NK-92 treated with Interleukin-12 subunit alpha and Interleukin-12 subunit beta, amount 100 ng/mL, for 24 hours (cell line): ENCODE measurements at regions not wholly inside any gene's neighbourhood (a gene's known extent, or its start where the extent isn't known, plus 50 kb on each side); places are given as distances from the start of the nearest gene placed in this dataset.
A peak's percentile ranks its signal among the peaks of the same experiment; 100 is the strongest.

ENCODE experiments used
- DNase-seq: peaks from one replicate; lab custom pipeline; 2025; lab: John Stamatoyannopoulos, UW

DNA sequence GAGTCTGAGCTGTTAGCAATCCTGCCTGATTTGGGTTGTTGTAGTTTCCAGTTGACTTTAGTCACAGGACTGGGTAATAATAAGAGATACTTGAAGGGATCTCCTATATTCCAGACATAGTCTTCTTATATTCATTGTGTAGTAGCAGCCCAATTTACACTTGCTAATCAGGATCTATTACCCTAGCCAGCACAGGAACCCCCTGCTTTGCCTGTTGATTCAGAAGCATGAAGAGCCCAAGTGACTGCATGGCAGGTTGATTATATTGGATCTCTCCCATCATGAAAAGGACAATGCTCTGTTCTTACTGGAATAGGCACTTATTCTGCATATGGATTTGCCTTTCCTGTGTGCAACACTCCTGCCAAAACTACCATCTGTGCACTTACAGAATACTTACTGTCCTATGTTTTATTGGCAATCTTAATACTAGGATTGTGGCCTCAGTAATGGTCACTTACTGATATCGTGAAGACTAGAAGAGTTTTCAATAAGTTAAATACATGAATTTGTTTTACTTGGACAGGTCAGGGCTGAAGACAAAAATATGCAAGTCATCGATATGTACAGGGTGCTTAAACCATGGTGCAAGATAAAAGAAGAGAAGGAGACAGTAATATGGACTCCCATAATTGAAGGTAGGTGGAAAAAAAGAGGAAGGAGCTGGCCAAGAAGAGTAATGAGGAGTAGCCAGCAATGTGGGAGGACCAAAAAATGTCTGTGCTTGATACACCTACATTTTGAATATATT is 304.1 kb downstream of the MCTP2 start:
- no peak for DNase-seq

DNA sequence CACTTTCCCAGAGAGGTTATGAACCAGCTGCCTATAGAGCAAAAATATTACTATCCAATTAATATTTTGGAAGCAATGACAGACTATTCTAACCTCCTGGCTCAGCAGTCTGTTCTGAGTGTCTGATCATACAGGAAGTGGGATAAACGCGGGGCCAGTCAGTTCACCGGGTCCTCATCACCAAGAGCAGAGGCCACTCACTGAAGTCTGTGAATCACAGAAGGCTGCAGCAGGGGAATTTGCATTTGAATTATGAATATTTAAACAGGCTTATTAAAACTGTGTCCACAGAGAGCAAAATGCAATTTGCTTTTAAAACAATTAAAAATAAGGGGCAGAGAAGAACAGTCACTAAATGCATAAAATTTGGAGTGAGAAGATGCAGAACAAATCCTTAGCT is 305.2 kb downstream of the MCTP2 start:
- DNase-seq: no peak

GRCh38 chr15:94538280-94538679 is 306.9 kb downstream of the MCTP2 start:
- DNase-seq: no peak

- no peak for DNase-seq
Measured at GRCh38 chr15:94542391-94542790, 311.0 kb downstream of the MCTP2 start.

DNA sequence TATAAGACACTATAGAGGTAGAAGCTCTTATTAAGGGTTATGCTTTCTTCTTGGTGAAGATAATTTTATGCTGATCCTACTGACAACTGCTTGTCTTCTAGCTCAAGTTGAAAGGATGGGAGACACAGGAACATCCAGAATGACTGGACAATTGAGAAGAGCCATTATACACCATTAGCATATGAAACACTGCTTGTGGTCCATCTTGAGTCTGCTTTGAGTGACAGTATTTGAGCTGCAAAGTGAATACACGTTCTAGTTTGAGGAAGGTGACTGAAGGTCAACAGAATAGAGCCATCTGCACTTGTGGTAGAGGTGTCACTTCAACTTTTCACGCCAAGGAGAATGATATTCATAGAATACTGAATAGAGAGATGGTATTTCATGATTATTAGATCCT is 315.4 kb downstream of the MCTP2 start:
- DNase-seq: no peak

DNA sequence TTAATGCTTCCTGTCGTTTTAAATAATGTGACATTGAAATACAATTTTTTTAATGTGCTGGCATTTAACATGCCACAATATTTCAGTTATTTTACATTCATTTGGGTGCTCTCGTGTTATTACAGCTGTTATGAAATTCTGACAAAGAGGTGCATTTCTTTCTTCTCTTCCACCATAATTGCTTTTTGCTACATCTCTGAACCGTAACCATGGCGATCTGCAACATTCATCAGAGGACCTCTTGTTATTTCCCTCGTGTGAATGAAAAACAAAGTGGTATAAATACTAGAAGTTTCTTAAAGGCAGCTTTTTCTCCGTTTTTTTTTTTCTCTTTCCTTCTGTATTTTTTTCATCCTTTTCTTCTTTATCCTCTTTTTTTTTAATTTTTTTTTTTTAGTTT is 316.4 kb downstream of the MCTP2 start:
- no peak for DNase-seq

GRCh38 chr15:94555841-94556519 is 324.6 kb downstream of the MCTP2 start:
- no peak for DNase-seq

DNA sequence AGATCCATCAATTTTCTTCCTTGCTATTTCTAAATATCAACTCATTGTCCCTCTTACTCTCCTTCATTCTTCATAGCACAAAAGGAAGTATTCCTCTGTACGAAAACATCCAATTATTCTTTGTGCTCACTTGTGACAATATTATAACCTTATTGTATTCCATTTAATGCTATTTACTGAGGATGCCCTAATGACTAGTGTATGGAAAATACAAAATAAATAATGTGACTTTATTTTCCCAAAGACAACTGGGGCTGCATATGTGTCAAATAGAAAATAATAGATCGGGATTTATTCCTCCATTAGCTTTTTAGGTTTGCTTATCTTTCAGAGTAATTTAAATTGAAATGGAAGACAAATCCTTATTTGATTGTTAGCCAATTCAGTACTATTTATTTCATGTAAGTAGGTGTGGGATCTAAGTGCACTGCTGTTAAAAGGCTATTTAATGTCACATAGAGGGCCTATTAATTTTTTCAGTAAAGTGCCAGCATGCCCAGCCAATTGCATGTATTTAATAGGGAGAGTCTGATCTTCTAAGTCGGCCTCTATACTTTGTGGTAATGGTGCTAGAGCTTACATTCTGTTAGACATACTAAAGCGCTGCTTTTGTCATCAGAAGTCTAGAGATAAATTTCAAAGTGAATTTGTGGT is 329.8 kb downstream of the MCTP2 start:
- no peak for DNase-seq

DNA sequence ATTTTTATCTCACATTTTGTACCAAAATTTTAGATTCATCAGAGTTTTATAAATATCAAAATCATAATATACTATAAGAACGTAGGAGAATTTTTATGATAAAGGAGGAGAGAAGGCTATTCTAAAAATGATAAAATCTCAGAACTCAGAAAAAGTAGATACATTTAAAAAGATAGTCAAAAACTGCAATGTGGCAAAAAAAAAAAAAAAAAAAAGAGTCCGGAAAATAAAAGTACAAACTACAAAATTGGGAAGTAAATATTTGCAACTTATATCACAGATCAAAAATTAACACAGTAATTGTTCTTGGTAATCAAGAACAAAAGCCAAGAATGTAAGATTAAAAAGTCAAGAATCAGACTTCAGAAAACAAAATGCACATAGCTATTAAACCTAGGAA is 332.1 kb downstream of the MCTP2 start:
- DNase-seq: no peak

DNA sequence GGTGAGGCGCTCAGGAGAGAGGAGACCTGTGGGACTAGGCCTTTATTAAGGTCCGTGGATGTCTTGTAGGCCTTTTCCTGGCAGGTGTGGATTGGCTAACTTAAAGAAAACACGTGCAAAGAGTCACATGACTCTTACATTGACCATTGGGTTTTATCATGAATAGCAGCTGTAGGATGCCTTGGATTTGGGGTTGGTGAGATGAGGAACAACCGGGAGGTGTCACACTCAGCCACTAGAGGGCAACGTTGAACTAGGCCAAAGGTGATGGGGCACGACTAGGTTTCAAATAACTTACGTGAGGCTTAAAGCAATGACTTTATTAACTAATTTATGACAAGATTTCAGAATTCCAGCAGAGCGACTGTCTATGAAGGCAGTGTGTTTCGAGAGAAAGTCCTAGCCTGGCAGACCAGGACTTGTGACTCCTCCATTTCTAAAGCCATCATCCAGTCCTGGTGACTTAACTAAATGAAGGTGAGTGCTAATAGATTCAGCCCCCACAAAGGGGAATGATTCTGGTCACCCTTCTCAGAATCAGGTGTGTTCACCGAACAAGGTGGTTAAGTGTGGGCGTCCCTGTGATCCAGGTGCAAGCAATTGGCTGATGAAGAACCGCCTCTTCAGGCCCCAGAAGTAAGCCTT is 345.6 kb downstream of the MCTP2 start:
- DNase-seq: peak; percentile 44

DNA sequence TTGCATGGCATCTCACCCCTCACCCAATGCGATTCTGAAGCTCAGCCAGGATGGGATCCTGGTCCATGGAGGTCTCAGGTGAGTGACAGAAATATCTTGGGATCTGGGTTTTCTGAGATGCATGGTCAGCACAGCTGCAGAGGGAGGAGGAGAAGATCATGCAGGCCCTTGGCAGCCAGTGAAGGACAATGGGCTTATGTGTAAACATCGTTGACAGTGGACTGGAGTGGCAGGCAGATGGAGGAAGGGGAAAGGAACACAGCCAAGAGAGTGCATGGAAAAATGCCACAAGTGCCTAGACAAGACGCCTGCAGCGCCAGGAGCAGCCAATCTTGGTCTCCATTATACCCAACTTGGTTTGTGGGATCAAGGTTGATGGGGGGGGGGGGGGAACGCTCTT is 347.9 kb downstream of the MCTP2 start:
- no peak for DNase-seq

- no peak for DNase-seq
Measured at GRCh38 chr15:94580211-94580885, 349.0 kb downstream of the MCTP2 start.

DNA sequence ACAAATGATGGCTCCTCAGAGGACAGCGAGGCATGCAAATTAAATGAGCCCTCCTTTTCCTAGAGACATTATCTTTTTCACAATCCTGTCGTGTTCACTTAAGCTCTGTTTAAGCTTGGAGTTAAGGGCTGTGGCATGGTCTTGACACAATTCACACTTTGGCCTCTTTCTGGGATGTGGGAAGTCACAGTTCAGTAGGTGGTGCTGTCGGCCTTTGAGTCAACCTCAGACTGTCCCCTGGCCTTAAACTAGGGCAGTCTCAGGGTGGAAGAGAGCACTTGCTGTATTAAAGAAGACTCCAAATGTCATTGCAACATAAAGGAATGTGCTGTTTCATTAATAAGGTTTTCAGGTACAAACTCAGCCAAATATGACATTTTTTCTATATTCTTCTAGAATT is 351.0 kb downstream of the MCTP2 start:
- peak; percentile 62 for DNase-seq

DNA sequence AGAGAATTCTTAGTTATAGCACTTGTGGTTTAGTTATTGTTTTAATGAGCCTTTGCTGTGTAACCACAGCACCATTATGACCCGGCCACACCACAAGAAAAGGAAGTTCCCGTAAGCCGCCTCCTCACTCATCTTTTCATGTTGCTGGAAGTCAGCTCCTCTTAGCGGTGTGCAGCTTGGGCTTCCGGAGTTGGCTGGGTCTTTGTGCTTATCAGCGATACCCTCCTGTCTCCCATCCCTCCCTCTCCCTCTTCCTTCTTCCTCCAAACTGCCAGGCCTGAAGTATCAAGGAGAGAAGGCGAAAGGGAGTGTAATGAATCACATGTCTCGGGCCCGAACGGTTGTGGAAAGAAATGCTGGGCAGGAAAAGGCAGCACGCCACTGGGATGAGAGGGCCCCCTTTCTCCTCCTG is 353.5 kb downstream of the MCTP2 start:
- DNase-seq: peak; percentile 77

DNA sequence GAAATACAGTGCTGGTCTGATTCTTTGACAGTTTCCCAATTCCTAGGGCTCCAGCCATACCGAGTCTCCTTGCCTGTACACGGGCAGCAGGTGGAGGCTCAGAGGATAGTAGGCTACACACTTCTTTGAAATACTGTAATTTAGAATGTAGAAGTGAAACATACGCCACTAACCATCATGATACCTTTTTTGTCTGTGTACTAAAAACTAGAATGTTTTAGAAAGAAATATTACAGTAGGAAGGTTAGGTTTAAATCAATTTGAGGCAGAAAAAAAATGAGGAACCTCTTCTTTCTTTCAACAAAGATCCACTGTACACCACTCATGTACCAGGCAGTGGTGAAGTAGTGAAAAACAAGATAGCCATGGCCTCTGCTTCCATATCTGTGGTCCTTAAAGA is 354.7 kb downstream of the MCTP2 start:
- no peak for DNase-seq

DNA sequence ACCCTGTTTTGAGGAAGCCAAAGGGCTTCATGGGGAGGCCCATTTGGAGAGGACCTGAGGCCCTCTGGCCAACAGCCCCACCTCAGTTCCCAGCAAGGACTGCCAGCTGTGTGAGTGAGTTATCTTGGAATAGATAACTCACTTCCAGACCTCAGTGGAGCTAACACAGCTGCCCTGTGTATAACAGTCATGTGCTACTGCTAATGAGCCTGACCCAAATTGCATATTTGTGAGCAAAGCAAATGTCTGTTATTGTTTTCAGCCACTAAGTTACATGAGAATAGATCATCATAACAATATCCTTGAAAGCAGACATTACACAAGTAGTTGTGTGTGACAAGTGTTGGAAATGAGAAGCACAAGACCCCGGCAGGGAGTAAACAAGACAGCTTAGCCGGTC is 355.8 kb downstream of the MCTP2 start:
- DNase-seq: no peak

DNA sequence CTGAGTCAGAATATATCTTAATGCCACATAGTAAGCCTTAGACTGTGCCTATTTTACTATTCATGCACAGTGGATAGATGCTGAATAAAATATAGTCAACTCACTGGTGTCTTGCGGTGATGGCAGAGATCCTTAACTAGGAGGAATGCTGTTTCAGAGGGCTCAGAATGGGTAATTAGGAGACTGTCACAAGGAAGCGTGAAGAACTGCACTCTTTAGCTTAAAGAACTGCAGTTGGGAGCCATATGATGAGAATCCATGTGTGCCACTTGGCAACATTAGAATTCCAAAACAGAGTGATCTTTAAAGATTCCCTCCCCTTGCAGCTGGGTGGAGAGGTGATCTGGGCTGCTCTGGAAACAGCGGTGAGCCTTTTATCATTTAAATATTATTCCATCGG is 357.6 kb downstream of the MCTP2 start:
- no peak for DNase-seq

DNA sequence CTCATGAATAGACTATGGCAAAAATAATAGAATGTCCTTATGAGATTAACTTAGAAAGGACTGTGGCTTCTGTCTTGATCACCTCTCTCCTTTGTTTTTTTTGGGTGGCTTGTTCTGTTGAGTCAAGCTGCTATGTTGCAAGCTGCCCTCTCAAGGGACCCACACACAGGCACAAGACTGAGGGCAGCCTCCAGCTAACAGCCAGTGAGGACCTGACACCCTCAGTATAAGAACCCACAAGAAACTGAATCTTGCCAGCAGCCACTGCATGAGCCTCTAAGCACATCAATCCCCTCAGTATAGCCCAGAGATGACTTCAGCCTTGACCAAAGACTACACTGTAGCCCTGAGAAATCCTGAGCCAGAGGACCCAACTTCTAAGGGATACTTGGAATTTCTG is 361.1 kb downstream of the MCTP2 start:
- no peak for DNase-seq

GRCh38 chr15:94596707-94597106 is 365.3 kb downstream of the MCTP2 start:
- no peak for DNase-seq

- DNase-seq: no peak
Measured at GRCh38 chr15:94600505-94600904, 369.1 kb downstream of the MCTP2 start.

GRCh38 chr15:94602754-94603470 is 371.6 kb downstream of the MCTP2 start:
- no peak for DNase-seq

GRCh38 chr15:94606286-94606685 is 374.9 kb downstream of the MCTP2 start:
- DNase-seq: no peak
